ENCODE measurements at regions not wholly inside any gene's neighbourhood (a gene's known extent, or its start where the extent isn't known, plus 50 kb on each side); places are given as distances from the start of the nearest gene placed in this dataset.

DNA sequence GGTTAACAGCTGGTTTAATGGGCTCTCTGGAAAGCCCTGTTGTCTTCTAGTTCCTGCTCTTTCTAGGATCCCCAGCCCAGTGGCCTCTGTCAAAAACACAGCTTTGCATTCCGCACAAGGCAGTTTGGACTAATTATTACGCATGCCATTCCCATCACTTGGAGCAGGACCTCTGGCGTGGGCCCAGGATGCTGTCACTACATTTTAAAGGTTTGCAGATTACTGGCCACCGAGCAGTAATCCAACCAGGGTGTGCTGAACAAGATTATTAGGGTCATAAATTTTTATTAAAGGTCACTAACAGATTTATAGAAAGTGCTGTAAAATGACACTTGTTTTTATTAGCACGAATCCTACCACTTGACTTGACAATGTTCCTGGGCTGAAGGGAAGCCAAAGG, 143.6 kb upstream of the SLC6A11 start:
- intact Hi-C loops (cut with DNase I), result no loop called here
- H3K9me3 ChIP-seq, result no peaks in the 10 kb centered on the region
- TF ChIP-seq POLR2A (IDR thresholded peaks at IDR 0.05) (no peak), POLR2AphosphoS5 (IDR thresholded peaks at IDR 0.05) (no peak)
- TF ChIP-seq, protein P1, sequence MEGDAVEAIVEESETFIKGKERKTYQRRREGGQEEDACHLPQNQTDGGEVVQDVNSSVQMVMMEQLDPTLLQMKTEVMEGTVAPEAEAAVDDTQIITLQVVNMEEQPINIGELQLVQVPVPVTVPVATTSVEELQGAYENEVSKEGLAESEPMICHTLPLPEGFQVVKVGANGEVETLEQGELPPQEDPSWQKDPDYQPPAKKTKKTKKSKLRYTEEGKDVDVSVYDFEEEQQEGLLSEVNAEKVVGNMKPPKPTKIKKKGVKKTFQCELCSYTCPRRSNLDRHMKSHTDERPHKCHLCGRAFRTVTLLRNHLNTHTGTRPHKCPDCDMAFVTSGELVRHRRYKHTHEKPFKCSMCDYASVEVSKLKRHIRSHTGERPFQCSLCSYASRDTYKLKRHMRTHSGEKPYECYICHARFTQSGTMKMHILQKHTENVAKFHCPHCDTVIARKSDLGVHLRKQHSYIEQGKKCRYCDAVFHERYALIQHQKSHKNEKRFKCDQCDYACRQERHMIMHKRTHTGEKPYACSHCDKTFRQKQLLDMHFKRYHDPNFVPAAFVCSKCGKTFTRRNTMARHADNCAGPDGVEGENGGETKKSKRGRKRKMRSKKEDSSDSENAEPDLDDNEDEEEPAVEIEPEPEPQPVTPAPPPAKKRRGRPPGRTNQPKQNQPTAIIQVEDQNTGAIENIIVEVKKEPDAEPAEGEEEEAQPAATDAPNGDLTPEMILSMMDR (IDR thresholded peaks at IDR 0.05), result no peak
- H3K27me3 ChIP-seq (replicated peaks; ENCODE audit: insufficient read depth), result peaks cover 5% of the 10 kb centered on the region
- H3K4me1 ChIP-seq (replicated peaks), result no peaks in the 10 kb centered on the region
- DNase-seq (ENCODE audit: low spot score), result no peak
- WGBS, result 12% methylated on average over 5 of the region's 5 CpGs
- H3K4me3 ChIP-seq, result no peak overlapping the region
- H3K36me3 ChIP-seq, result no peaks in the 10 kb centered on the region
- no peak overlapping the region for H3K27ac ChIP-seq

GRCh38 chr3:10674578-10674977, 141.4 kb upstream of the SLC6A11 start:
- no peak for DNase-seq (ENCODE audit: low spot score)
- 56% methylated on average over 3 of the region's 3 CpGs for WGBS

DNA sequence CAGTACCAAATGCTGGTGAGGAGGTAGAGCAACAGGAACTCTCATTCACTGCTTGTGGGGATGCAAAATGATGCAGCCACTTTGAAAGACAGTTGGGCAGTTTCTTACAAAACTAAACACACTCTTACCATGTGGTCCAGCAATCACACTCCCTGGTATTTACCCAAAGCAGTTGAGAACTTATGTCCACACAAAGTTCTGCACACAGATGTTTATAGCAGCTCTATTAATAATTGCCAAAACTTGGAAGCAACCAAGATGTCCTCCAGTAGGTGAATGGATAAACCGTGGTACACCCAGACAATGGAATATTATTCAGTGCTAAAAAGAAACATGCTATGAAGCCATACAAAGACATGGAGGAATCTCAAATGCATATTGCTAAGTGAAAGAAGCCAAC, 139.1 kb upstream of the SLC6A11 start:
- Histone ChIP-seq H3K4me3 (no peak overlapping the region), H3K4me1 (replicated peaks) (no peaks in the 10 kb centered on the region), H3K36me3 (no peaks in the 10 kb centered on the region), H3K27ac (no peak overlapping the region), H3K9me3 (no peaks in the 10 kb centered on the region), H3K27me3 (replicated peaks; ENCODE audit: insufficient read depth) (peaks cover 5% of the 10 kb centered on the region)
- 85% methylated on average over 1 of the region's 1 CpG for WGBS
- no peak for DNase-seq (ENCODE audit: low spot score)
- intact Hi-C loops (cut with DNase I), result no loop called here
- TF ChIP-seq POLR2A (IDR thresholded peaks at IDR 0.05), result no peak
- TF ChIP-seq, protein P1 (IDR thresholded peaks at IDR 0.05), result no peak
- TF ChIP-seq POLR2AphosphoS5 (IDR thresholded peaks at IDR 0.05), result no peak

More at GRCh38 chr3:10674578-10674977, 141.4 kb upstream of the SLC6A11 start:
- intact Hi-C loops (cut with DNase I), result no loop called here
- H3K4me1 ChIP-seq (replicated peaks), result no peaks in the 10 kb centered on the region
- H3K27ac ChIP-seq, result no peak overlapping the region
- peaks cover 5% of the 10 kb centered on the region for H3K27me3 ChIP-seq (replicated peaks; ENCODE audit: insufficient read depth)
- H3K4me3 ChIP-seq, result no peak overlapping the region
- no peaks in the 10 kb centered on the region for H3K36me3 ChIP-seq
- no peaks in the 10 kb centered on the region for H3K9me3 ChIP-seq
- no peak for TF ChIP-seq POLR2A (IDR thresholded peaks at IDR 0.05)
- TF ChIP-seq, protein P1 (IDR thresholded peaks at IDR 0.05), result no peak
- no peak for TF ChIP-seq POLR2AphosphoS5 (IDR thresholded peaks at IDR 0.05)

DNA sequence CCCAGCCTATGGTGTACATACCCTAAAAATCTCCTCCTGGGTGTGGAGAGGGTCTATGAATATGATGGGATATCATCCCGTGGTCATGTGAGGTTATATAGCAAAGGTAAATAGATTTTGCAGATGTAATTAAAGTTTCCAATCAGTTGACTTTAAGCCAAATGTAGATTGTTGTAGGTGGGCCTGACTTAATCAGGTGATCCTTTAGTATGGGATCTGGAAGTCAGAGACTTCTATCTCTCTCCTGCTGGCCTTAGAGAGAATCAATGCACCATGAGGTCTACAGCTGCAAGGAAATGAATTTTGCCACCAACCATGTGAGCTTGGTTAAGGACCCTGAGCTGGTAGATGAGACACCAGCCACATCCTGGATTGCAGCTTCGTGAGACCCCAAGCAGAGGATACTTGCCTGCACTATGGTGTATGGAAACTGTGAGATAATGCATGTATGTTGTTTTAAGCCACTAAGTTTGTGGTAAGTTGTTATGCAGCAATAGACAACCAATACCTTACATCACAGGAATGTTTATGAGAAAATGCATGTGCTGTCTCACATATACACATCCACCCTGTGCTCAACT, 137.1 kb upstream of the SLC6A11 start:
- no peak for DNase-seq (ENCODE audit: low spot score)
- H3K9me3 ChIP-seq, result no peaks in the 10 kb centered on the region
- H3K27ac ChIP-seq, result no peak overlapping the region
- no peak overlapping the region for H3K4me3 ChIP-seq
- no peaks in the 10 kb centered on the region for H3K36me3 ChIP-seq
- intact Hi-C loops (cut with DNase I), result no loop called here
- peaks cover 5% of the 10 kb centered on the region for H3K27me3 ChIP-seq (replicated peaks; ENCODE audit: insufficient read depth)
- WGBS, result 75% methylated on average over 2 of the region's 2 CpGs
- TF ChIP-seq, protein P1 (IDR thresholded peaks at IDR 0.05), result no peak
- no peak for TF ChIP-seq POLR2AphosphoS5 (IDR thresholded peaks at IDR 0.05)
- TF ChIP-seq POLR2A (IDR thresholded peaks at IDR 0.05), result no peak
- no peaks in the 10 kb centered on the region for H3K4me1 ChIP-seq (replicated peaks)

DNA sequence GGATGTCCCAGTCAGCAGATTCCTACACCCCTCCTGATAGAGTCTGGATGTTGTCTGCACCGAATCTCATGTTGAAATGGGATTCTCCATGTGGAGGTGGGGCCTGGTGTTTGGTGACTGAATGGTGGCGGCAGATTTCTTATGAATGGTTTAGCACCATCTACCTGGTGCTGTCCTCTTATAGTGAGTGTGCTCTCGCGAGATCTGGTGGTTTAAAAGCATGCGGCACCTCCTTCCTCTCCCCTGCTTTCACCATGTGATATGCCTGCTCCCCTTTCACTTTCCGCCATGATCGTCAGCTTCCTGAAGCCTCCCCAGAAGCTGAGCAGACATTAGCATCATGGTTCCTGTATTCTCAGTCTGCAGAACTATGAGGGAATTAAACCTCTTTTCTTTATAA, 135.2 kb upstream of the SLC6A11 start:
- no peak for TF ChIP-seq POLR2AphosphoS5 (IDR thresholded peaks at IDR 0.05)
- TF ChIP-seq POLR2A (IDR thresholded peaks at IDR 0.05), result no peak
- TF ChIP-seq, protein P1 (IDR thresholded peaks at IDR 0.05), result no peak
- Histone ChIP-seq H3K4me1 (replicated peaks) (no peaks in the 10 kb centered on the region), H3K27ac (no peak overlapping the region), H3K27me3 (replicated peaks; ENCODE audit: insufficient read depth) (peaks cover 5% of the 10 kb centered on the region), H3K36me3 (no peaks in the 10 kb centered on the region), H3K9me3 (no peaks in the 10 kb centered on the region), H3K4me3 (no peak overlapping the region)
- intact Hi-C loops (cut with DNase I), result no loop called here
- no peak for DNase-seq (ENCODE audit: low spot score)
- 81% methylated on average over 7 of the region's 7 CpGs for WGBS

Measured in prostate gland (tissue), 2 donors.